GM12878 (cell line): ENCODE measurements at regions not wholly inside any gene's neighbourhood (a gene's known extent, or its start where the extent isn't known, plus 50 kb on each side); places are given as distances from the start of the nearest gene placed in this dataset.

Source experiments
- ATAC-seq: fragments of 200-7000 bp; cut with Tn5 transposase; 3 replicates; pipeline ENCODE4 v1.9.1; 2020; ENCODE audit warnings: mild to moderate bottlenecking, moderate library complexity
- BruUV-seq: library from RNA; stranded (reverse); fragments of 400-500 nt; replicated peaks from 2 replicates; lab custom pipeline; 2021; lab: Mats Ljungman, UMichigan
- CTCF ChIA-PET: fragments of 300-600 bp; sonication (Branson Sonifier 250); formaldehyde crosslinking; extraction: SDS; loops from one replicate; lab custom pipeline; 2021; ENCODE audit warnings: inconsistent platforms; lab: Yijun Ruan, JAX
- POLR2A ChIA-PET: fragments of 350-600 bp; formaldehyde crosslinking; extraction: SDS; loops from one replicate; lab custom pipeline; 2021; ENCODE audit warnings: inconsistent platforms; lab: Charles Lee
- RAD21 ChIA-PET: fragments of 300-600 bp; sonication (Branson Sonifier 250); formaldehyde crosslinking; loops from one replicate; lab custom pipeline; 2023; ENCODE audit warnings: antibody characterized with exemption; ENCODE audit not compliant: unreplicated experiment; lab: Charles Lee
- SMC1A ChIA-PET: fragments of 300-600 bp; sonication (Branson Sonifier 250); formaldehyde crosslinking; loops from one replicate; lab custom pipeline; 2023; ENCODE audit not compliant: unreplicated experiment, uncharacterized antibody; lab: Charles Lee
- DNase-seq: peaks from one replicate; pipeline ENCODE4 v3.0.0-alpha.2; 2011; ENCODE audit warnings: low read depth, low spot score
- FAIRE-seq: peaks from 3 replicates; lab custom pipeline; 2011; peaks lifted over from hg19 to GRCh38; lab: Jason Lieb, UNC
- H2AFZ ChIP-seq: 2 replicates; pipeline ENCODE4 v1.6.0; 2011; ENCODE audit warnings: low read depth, low read length, control low read depth; ENCODE audit not compliant: control insufficient read depth
- H3K27ac ChIP-seq: 2 replicates; pipeline ENCODE4 v1.5.1; 2011; ENCODE audit warnings: control low read depth; ENCODE audit not compliant: control insufficient read depth, insufficient read depth
- H3K27me3 ChIP-seq, 2 experiments: replicated peaks in 1 of 2; 2 replicates each; pipeline versions ENCODE4 v1.6.0 to v1.6.1; 2011; ENCODE audit warnings: low read length in 1 of 2; ENCODE audit not compliant: control insufficient read depth in 2 of 2, insufficient read depth in 2 of 2
- H3K36me3 ChIP-seq, 2 experiments: 2 replicates each; pipeline ENCODE4 v1.5.1; 2011; ENCODE audit warnings: low read length in 1 of 2; ENCODE audit not compliant: control insufficient read depth in 2 of 2, insufficient read depth in 2 of 2
- H3K4me1 ChIP-seq: 2 replicates; pipeline ENCODE4 v1.6.1; 2011; ENCODE audit warnings: mild to moderate bottlenecking, low read length, moderate library complexity, mixed read lengths; ENCODE audit not compliant: control insufficient read depth, insufficient read depth
- H3K4me2 ChIP-seq: 2 replicates; pipeline ENCODE4 v1.6.0; 2011; ENCODE audit warnings: control low read depth; ENCODE audit not compliant: control insufficient read depth, insufficient read depth
- H3K4me3 ChIP-seq: fragments of 200-600 bp; sonication (generic); 2 replicates; pipeline ENCODE4 v1.5.1; 2016
- H3K79me2 ChIP-seq: 2 replicates; pipeline ENCODE4 v1.6.0; 2011; ENCODE audit warnings: low read length; ENCODE audit not compliant: control insufficient read depth, insufficient read depth
- H3K9ac ChIP-seq: 2 replicates; pipeline ENCODE4 v1.8.0; 2011; ENCODE audit warnings: low read length, control low read depth, mixed read lengths; ENCODE audit not compliant: control insufficient read depth, insufficient read depth
- H3K9me3 ChIP-seq: replicated peaks from 3 replicates; pipeline ENCODE4 v1.5.1; 2011; ENCODE audit warnings: mild to moderate bottlenecking, low read length; ENCODE audit not compliant: control insufficient read depth, insufficient read depth
- H4K20me1 ChIP-seq: 2 replicates; pipeline ENCODE4 v1.6.0; 2011; ENCODE audit not compliant: control insufficient read depth, insufficient read depth
- BMI1 ChIP-seq: fragments of 450-650 bp; IDR thresholded peaks from 2 replicates; pipeline ENCODE4 v1.6.1; 2016; ENCODE audit warnings: mild to moderate bottlenecking, moderate library complexity, borderline replicate concordance
- EGR1 ChIP-seq, 2 experiments: IDR thresholded peaks; 1 replicate in 1 of 2; 2 replicates in 1 of 2; pipeline ENCODE4 v1.6.1; 2011 to 2012; ENCODE audit warnings: low read depth in 2 of 2, low read length in 2 of 2, borderline replicate concordance in 1 of 2, mild to moderate bottlenecking in 1 of 2, moderate library complexity in 1 of 2
- EZH2 ChIP-seq: IDR thresholded peaks from 2 replicates; pipeline ENCODE4 v1.6.1; 2012; ENCODE audit warnings: low read depth, mild to moderate bottlenecking, control low read depth, inconsistent platforms, low read length, borderline replicate concordance; ENCODE audit not compliant: control insufficient read depth
- HDAC2 ChIP-seq: fragments of 200-600 bp; sonication (generic); IDR thresholded peaks from 2 replicates; pipeline ENCODE4 v1.6.1; 2017
- KLF5 ChIP-seq: fragments of 450-650 bp; IDR thresholded peaks from 2 replicates; pipeline ENCODE4 v1.6.1; 2014; ENCODE audit warnings: mild to moderate bottlenecking; ENCODE audit not compliant: partially characterized antibody
- MEF2A ChIP-seq: IDR thresholded peaks from 2 replicates; pipeline ENCODE4 v1.6.1; 2011; ENCODE audit warnings: low read depth, mild to moderate bottlenecking, low read length, moderate library complexity; ENCODE audit not compliant: insufficient read depth
- MXI1 ChIP-seq: fragments of 150-350 bp; IDR thresholded peaks from 2 replicates; pipeline ENCODE4 v1.6.1; 2011; ENCODE audit warnings: low read depth, mild to moderate bottlenecking, inconsistent platforms, low read length, improper control_type of control experiment
- NRF1 ChIP-seq: conservative IDR thresholded peaks from 2 replicates; pipeline ENCODE4 v1.6.1; 2011; ENCODE audit warnings: mild to moderate bottlenecking, low read depth, low read length, improper control_type of control experiment
- POU2F2 ChIP-seq: IDR thresholded peaks from 3 replicates; pipeline ENCODE4 v1.6.1; 2011; ENCODE audit warnings: low read depth, mild to moderate bottlenecking, low read length, borderline replicate concordance
- RAD21 ChIP-seq: IDR thresholded peaks from 2 replicates; pipeline ENCODE4 v1.6.1; 2011; ENCODE audit warnings: mild to moderate bottlenecking, low read depth, low read length, moderate library complexity; ENCODE audit not compliant: insufficient read depth
- RAD51 ChIP-seq: fragments of 450-650 bp; IDR thresholded peaks from 2 replicates; pipeline ENCODE4 v1.6.1; 2016; ENCODE audit warnings: moderate library complexity, mild to moderate bottlenecking, inconsistent platforms
- RELA ChIP-seq: fragments of 450-650 bp; IDR thresholded peaks from 2 replicates; pipeline ENCODE4 v1.8.0; 2014; ENCODE audit warnings: borderline replicate concordance; ENCODE audit not compliant: partially characterized antibody
- SMAD5 ChIP-seq: IDR thresholded peaks from 2 replicates; pipeline ENCODE4 v1.6.1; 2016; ENCODE audit warnings: antibody characterized with exemption, low read depth
- SMC3 ChIP-seq: IDR thresholded peaks from 2 replicates; pipeline ENCODE4 v1.6.1; 2011; ENCODE audit warnings: low read length, improper control_type of control experiment, borderline replicate concordance
- STAT3 ChIP-seq: IDR thresholded peaks from 2 replicates; pipeline ENCODE4 v1.6.1; 2011; ENCODE audit warnings: low read depth, low read length, improper control_type of control experiment
- TCF3 ChIP-seq: IDR thresholded peaks from 2 replicates; pipeline ENCODE4 v1.6.1; 2012; ENCODE audit warnings: low read depth, mild to moderate bottlenecking, low read length, borderline replicate concordance; ENCODE audit not compliant: insufficient read depth
- WGBS: methylation state at CpG from one replicate; pipeline ENCODE4 v1.1.6; 2016; ENCODE audit warnings: low lambda C conversion rate; ENCODE audit not compliant: insufficient replicate concordance, insufficient coverage; ENCODE audit errors: missing lambda C conversion rate; 5-methylcytosine and 5-hydroxymethylcytosine counted together
- in situ Hi-C: fragments of 300-500 bp; cut with MboI; formaldehyde crosslinking; loops from 9 replicates; pipeline ENCODE4 v1.14.3; 2018; ENCODE audit warnings: mixed read lengths
- intact Hi-C: fragments of 100-400 bp; cut with micrococcal nuclease; formaldehyde crosslinking; loops from one replicate; pipeline ENCODE4 v1.14.2; 2022; ENCODE audit not compliant: unreplicated experiment
- TF ChIP-seq, protein P1 (sequence below): IDR thresholded peaks from 2 replicates; pipeline ENCODE4 v1.6.1; 2011; ENCODE audit warnings: low read depth, low read length, improper control_type of control experiment, borderline replicate concordance
- TF ChIP-seq, protein P2 (sequence below): fragments of 150-350 bp; IDR thresholded peaks from 2 replicates; pipeline ENCODE4 v1.6.1; 2014; ENCODE audit warnings: mild to moderate bottlenecking, low read depth, low read length

DNA sequence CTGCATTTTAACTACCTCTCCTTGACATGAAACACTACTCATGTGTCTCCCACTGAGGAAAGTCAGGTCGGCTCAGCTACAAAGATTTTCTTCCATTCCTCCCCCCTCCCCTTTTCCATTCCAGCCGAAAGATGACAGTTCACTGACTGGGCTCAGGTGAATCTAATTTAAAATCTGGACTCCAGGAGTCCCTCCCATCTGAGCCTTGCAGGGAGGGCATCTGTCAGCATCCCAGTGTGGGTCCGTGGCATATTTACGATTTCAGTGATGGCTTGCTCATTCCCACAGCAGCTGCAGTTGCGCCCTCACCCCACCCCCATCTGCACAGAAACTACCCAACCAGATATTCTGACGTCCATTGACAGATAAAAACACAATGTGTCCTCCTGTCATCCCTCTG lies 153.7 kb upstream of the ARRDC4 start:
- no peaks in the 10 kb centered on the region for H3K27me3 ChIP-seq
- no peaks in the 10 kb centered on the region for H3K79me2 ChIP-seq
- no peak for FAIRE-seq
- ChIA-PET POLR2A (no interaction called here), CTCF (no interaction called here), RAD21 (no interaction called here), SMC1A (no interaction called here)
- H2AFZ ChIP-seq, result no peak overlapping the region
- TF ChIP-seq BMI1 (no peak), NRF1 (no peak), TCF3 (no peak), SMAD5 (no peak), EGR1 (IDR thresholded peaks at IDR 0.05; ENCODE audit: borderline replicate concordance in 1 of 2, low read depth in 2 of 2, low read length in 2 of 2) (no peak), SMC3 (no peak), RAD51 (no peak), HDAC2 (no peak), KLF5 (no peak), STAT3 (no peak), RAD21 (no peak), MEF2A (no peak), RELA (no peak), MXI1 (no peak), EZH2 (no peak), POU2F2 (no peak)
- TF ChIP-seq, protein P1, sequence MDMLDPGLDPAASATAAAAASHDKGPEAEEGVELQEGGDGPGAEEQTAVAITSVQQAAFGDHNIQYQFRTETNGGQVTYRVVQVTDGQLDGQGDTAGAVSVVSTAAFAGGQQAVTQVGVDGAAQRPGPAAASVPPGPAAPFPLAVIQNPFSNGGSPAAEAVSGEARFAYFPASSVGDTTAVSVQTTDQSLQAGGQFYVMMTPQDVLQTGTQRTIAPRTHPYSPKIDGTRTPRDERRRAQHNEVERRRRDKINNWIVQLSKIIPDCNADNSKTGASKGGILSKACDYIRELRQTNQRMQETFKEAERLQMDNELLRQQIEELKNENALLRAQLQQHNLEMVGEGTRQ, result no peak
- TF ChIP-seq, protein P2, sequence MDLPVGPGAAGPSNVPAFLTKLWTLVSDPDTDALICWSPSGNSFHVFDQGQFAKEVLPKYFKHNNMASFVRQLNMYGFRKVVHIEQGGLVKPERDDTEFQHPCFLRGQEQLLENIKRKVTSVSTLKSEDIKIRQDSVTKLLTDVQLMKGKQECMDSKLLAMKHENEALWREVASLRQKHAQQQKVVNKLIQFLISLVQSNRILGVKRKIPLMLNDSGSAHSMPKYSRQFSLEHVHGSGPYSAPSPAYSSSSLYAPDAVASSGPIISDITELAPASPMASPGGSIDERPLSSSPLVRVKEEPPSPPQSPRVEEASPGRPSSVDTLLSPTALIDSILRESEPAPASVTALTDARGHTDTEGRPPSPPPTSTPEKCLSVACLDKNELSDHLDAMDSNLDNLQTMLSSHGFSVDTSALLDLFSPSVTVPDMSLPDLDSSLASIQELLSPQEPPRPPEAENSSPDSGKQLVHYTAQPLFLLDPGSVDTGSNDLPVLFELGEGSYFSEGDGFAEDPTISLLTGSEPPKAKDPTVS, result no peak
- no peaks in the 10 kb centered on the region for H3K36me3 ChIP-seq
- no peaks in the 10 kb centered on the region for H4K20me1 ChIP-seq
- intact Hi-C loops, result no loop called here
- WGBS, result 37% methylated on average over 6 of the region's 6 CpGs
- no peaks in the 10 kb centered on the region for H3K4me1 ChIP-seq
- H3K9ac ChIP-seq, result no peak overlapping the region
- DNase-seq, result no peak
- no TSS peak for BruUV-seq
- H3K4me2 ChIP-seq, result no peak overlapping the region
- no peak for ATAC-seq
- no peak overlapping the region for H3K27ac ChIP-seq
- no peaks in the 10 kb centered on the region for H3K9me3 ChIP-seq
- in situ Hi-C loops, result no loop called here
- no peak overlapping the region for H3K4me3 ChIP-seq
